GM18505 (cell line): ENCODE measurements at regions not wholly inside any gene's neighbourhood (a gene's known extent, or its start where the extent isn't known, plus 50 kb on each side); places are given as distances from the start of the nearest gene placed in this dataset.

Experiments used
- ATAC-seq: cut with Tn5 transposase; IDR thresholded peaks from one replicate; pipeline ENCODE4 v1.9.1; 2021; ENCODE audit not compliant: unreplicated experiment
- POLR2A ChIP-seq: IDR thresholded peaks from 4 replicates; pipeline ENCODE4 v1.6.1; 2011; ENCODE audit warnings: borderline replicate concordance; ENCODE audit not compliant: insufficient read depth, insufficient read length; ENCODE audit errors: extremely low read depth

DNA sequence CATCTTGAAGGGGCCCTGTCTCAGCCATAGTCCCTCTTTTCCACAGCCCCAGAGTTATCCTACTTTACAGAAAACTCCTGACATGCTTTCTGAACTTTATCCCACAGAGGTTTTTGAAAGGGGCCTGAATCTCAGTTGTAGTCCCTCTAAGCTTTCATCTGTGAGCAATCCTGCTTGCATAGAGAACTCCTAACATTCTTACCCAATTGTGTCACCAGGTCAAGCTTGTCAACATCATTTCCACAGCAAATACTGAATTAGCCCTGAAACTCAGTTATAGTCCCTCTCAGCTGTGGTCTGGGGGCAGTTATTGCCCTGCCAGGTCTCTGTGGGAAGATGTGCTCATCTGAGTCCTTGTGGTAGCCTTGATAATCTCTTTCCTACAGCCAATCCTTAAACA is 2190.3 kb upstream of the PCDH20 start:
- no peak for TF ChIP-seq POLR2A
- ATAC-seq, result no peak

DNA sequence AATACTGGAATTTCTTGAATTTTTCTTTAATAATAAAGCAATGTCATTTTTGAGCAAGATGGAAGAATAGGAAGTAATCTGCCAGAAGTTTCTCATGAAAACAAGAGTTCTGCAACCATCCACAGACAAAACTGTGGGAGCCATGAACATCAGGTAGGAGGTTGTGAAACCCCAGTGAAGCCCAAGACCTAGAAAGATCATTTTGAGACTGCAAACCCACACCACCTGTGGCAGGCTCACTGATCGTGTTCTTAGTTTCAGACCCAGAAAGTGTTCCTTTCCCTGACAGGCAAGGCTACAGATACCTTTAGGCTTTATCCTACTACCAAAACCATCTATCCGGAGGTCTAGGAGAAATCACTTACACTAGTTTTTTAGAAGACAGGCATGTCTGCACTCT is 2189.8 kb upstream of the PCDH20 start:
- ATAC-seq, result no peak

GRCh38 chr13:63595811-63596210 is 2180.2 kb upstream of the PCDH20 start:
- no peak for ATAC-seq
- no peak for TF ChIP-seq POLR2A

More for the DNA sequence above, 2189.8 kb upstream of the PCDH20 start:
- TF ChIP-seq POLR2A, result no peak

DNA sequence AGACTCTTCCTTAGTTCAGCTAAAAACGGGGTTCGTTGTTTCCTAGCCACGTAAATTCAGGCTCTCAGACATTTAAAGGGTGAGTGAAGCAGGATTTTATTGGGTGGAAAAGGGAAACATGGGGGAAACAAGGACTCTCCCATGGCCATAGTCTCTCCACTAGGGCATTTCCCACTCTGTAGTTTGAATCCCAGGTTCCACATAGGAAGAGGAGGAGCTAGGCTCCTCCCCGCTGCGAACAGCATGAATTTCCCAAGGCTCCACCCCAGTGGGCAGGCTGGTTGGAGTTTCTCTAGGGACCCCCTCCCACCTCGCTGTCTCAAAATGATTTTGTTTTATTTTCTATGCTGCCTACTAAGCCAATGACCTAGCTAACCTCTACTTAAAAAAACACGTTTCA is 2170.8 kb upstream of the PCDH20 start:
- no peak for TF ChIP-seq POLR2A
- no peak for ATAC-seq

GRCh38 chr13:63578796-63579195 is 2163.1 kb upstream of the PCDH20 start:
- no peak for ATAC-seq
- TF ChIP-seq POLR2A, result no peak

- no peak for TF ChIP-seq POLR2A
- ATAC-seq, result no peak
Measured at GRCh38 chr13:63567031-63567430, 2151.4 kb upstream of the PCDH20 start.

DNA sequence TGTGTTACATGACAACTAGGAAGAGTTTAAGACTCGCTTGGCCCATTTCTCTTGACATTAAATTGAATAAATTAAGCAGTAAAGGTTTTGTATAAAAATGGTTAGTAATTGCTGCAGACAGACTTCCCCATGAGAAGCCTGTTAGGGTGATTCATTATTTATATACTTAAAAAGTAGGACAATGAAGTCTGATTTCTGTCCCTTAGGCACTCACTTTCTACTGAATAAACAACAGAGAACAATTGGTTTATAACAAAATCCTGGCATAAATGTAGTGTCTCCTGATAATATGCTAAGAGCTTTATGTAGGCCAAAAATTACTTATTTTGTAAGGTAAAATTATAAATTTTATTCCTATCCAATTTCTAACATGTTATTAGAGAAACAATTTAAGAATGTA is 2138.5 kb upstream of the PCDH20 start:
- ATAC-seq, result no peak
- TF ChIP-seq POLR2A, result no peak

- no peak for TF ChIP-seq POLR2A
- ATAC-seq, result no peak
Measured at GRCh38 chr13:63551731-63552130, 2136.1 kb upstream of the PCDH20 start.

DNA sequence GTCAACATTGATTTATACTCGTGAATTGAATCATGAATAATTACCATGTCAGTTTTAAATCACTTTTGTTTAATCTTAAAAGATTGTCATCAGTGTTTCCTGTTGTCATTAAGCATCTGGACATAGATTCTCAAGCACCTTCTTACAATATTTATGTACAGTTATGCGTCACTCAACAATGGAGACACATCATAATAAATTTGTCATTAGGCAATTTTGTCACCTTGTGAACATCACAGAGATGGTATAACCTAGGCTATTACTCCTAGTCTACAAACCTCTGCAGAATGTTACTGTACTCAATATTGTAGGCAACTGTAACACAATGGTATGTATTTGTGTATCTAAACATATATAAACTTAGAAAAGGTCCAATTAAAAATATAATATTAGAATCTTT is 2130.9 kb upstream of the PCDH20 start:
- no peak for ATAC-seq
- TF ChIP-seq POLR2A, result no peak

- no peak for ATAC-seq
- TF ChIP-seq POLR2A, result no peak
Measured at GRCh38 chr13:63542770-63543169, 2127.1 kb upstream of the PCDH20 start.

GRCh38 chr13:63541336-63541735 is 2125.7 kb upstream of the PCDH20 start:
- ATAC-seq, result no peak
- no peak for TF ChIP-seq POLR2A

- no peak for TF ChIP-seq POLR2A
- no peak for ATAC-seq
Measured at GRCh38 chr13:63540061-63540460, 2124.4 kb upstream of the PCDH20 start.

DNA sequence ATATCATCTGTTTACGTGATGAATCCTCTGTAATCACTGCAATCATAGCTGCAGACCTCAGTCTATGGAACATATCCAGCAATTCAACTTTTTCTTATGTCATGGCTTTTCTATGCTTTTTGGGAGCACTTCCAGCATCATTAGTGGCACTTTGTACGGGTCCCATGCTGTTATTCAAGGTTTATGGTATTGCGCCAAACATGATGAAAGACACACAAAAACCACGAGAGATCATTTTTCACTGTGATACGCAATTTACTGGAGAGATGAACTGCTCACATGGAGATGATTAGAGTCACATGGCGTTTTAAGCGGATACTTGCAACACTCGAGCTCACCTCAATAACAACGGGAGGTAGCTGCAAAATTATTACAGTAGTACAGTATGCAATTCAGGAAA is 2101.7 kb upstream of the PCDH20 start:
- ATAC-seq, result no peak
- no peak for TF ChIP-seq POLR2A

- ATAC-seq, result no peak
- no peak for TF ChIP-seq POLR2A
Measured at GRCh38 chr13:63516124-63516523, 2100.5 kb upstream of the PCDH20 start.

DNA sequence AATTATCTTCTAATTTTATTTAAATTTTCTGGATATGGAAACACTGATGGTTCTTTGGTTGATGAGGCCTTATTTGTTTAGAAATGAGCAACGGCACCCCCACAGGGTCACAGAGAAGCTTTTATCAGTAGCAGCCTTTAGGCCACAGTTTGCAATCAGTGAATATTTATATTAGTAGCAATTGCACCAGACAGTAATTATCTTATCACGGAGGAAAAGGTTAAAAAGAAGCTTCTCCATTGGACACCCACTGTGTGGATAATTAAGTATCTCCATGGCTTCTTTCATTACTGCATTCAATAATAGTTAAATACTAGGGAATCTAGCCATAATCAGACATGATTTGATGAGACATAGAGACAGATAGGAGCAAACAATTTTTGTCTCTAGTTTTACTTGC is 2099.2 kb upstream of the PCDH20 start:
- no peak for TF ChIP-seq POLR2A
- no peak for ATAC-seq
